ENCODE measurements at regions not wholly inside any gene's neighbourhood (a gene's known extent, or its start where the extent isn't known, plus 50 kb on each side); places are given as distances from the start of the nearest gene placed in this dataset.

DNA sequence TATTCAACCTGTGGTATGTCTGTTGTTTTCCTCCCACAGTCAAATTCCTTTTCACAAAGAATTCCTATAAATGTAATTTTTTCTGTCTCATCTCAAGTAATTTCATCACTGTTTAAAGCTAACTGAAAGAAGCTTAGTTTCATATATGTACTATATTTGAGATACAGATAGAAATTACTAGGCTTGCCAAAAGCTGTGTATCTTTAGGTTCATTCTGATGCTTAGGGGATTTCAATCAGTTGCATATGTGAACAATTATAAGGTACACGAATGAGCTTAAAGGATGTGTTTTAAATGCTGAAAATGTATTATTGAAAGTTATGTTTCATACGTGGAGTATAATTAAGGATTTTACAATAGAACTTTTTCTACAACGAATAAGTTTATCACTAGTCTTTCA, 59.2 kb upstream of the DSG1 start:
- Histone ChIP-seq H2AK5ac (ENCODE audit: low read depth, low read length) (no peak overlapping the region), H3K23ac (ENCODE audit: insufficient read length) (no peak overlapping the region), H2BK5ac (ENCODE audit: low read depth, low read length) (no peak overlapping the region), H3K36me3 (ENCODE audit: control insufficient read depth in 2 of 4, insufficient read depth in 4 of 4, low read length in 3 of 4) (no peaks in the 10 kb centered on the region), H3K4me3 (ENCODE audit: extremely low read depth in 1 of 4, insufficient read depth in 2 of 4, low read depth in 3 of 4, low read length in 4 of 4) (no peak overlapping the region), H4K5ac (ENCODE audit: insufficient read length, low read depth, low read length) (no peak overlapping the region), H3K9me3 (ENCODE audit: insufficient read depth in 2 of 2, low read depth in 1 of 2, low read length in 1 of 2) (no peaks in the 10 kb centered on the region), H3K14ac (ENCODE audit: insufficient read length) (no peak overlapping the region), H2BK12ac (ENCODE audit: low read depth, low read length) (no peak overlapping the region), H4K8ac (ENCODE audit: extremely low read depth, insufficient read depth, low read length) (no peak overlapping the region), H3K27me3 (replicated peaks in 1 of 4; ENCODE audit: control insufficient read depth in 3 of 4, extremely low read depth in 1 of 4, insufficient read depth in 3 of 4, low read length in 3 of 4) (no peaks in the 10 kb centered on the region), H3K79me2 (ENCODE audit: control insufficient read depth in 1 of 2, insufficient read depth in 2 of 2, low read length in 2 of 2) (no peaks in the 10 kb centered on the region), H3K4me2 (ENCODE audit: insufficient read depth in 1 of 2, low read depth in 2 of 2, low read length in 2 of 2) (no peak overlapping the region), H3K79me1 (ENCODE audit: low read depth, low read length) (no peaks in the 10 kb centered on the region), H3K4me1 (replicated peaks in 1 of 4; ENCODE audit: control insufficient read depth in 3 of 4, insufficient read depth in 4 of 4, low read length in 3 of 4) (peaks cover 0 to 6% (median 0%) of the 10 kb centered on the region in 4 experiments; a peak in 1 of 7 replicates), H3K4ac (replicated peaks; ENCODE audit: insufficient read length, low read depth, low read length) (no peak overlapping the region), H2AFZ (ENCODE audit: low read length) (no peak overlapping the region), H2BK120ac (replicated peaks; ENCODE audit: low read depth, low read length) (no peak overlapping the region), H4K91ac (replicated peaks; ENCODE audit: insufficient read length, low read length) (no peak overlapping the region), H2BK20ac (ENCODE audit: low read length) (no peak overlapping the region), H3K9ac (replicated peaks in 1 of 4; ENCODE audit: extremely low read depth in 1 of 4, low read depth in 3 of 4, low read length in 3 of 4) (no peak overlapping the region), H4K20me1 (replicated peaks in 1 of 2; ENCODE audit: control insufficient read depth in 1 of 2, insufficient read depth in 2 of 2, low read length in 2 of 2) (no peaks in the 10 kb centered on the region), H3K18ac (ENCODE audit: extremely low read depth, low read length) (no peak overlapping the region), H2BK15ac (ENCODE audit: low read length) (no peak overlapping the region), H3K56ac (replicated peaks; ENCODE audit: insufficient read length, low read depth, low read length) (no peak overlapping the region), H3K23me2 (ENCODE audit: low read depth, low read length) (no peaks in the 10 kb centered on the region), H3K27ac (ENCODE audit: low read depth, low read length) (no peak overlapping the region)
- 90% methylated on average over 3 of the region's 3 CpGs; no CpG with 5 or more reads in 1 of the 2 experiments for WGBS, 2 experiments (ENCODE audit: extremely low coverage in 1 of 2, insufficient coverage in 1 of 2, insufficient read length in 1 of 2, insufficient replicate concordance in 2 of 2, low coverage in 1 of 2, low lambda C conversion rate in 2 of 2, missing lambda C conversion rate in 1 of 2)
- TF ChIP-seq TEAD4 (IDR thresholded peaks at IDR 0.05; ENCODE audit: low read depth, low read length): no peak
- no peak for TF ChIP-seq KDM1A (IDR thresholded peaks at IDR 0.05; ENCODE audit: borderline replicate concordance, low read length)
- no peak for TF ChIP-seq POLR2A (IDR thresholded peaks at IDR 0.05; ENCODE audit: control extremely low read depth in 1 of 2, low read depth in 2 of 2, low read length in 2 of 2)
- no peak for TF ChIP-seq TBP (IDR thresholded peaks at IDR 0.05; ENCODE audit: low read depth, low read length)
- FAIRE-seq: no peak
- CTCF ChIA-PET (ENCODE audit: partially characterized antibody): interaction anchor here (1.2 to 3.2 kb wide), 3 partner anchors 11 to 270 kb away, joined by 3 to 15 read pairs (median 4); no protein-coding TSS in a partner anchor
- no peak for DNase-seq (ENCODE audit: low read depth in 1 of 2, low spot score in 2 of 2)
- POLR2A ChIA-PET (ENCODE audit: partially characterized antibody): no interaction called here

All from H1 (cell line).